ENCODE measurements at regions not wholly inside any gene's neighbourhood (a gene's known extent, or its start where the extent isn't known, plus 50 kb on each side); places are given as distances from the start of the nearest gene placed in this dataset.
"Not testable (repeated sequence)": the region's sequence is repeated elsewhere in the genome, so short reads cannot be mapped to it uniquely, and the experiment has no call there.

DNA sequence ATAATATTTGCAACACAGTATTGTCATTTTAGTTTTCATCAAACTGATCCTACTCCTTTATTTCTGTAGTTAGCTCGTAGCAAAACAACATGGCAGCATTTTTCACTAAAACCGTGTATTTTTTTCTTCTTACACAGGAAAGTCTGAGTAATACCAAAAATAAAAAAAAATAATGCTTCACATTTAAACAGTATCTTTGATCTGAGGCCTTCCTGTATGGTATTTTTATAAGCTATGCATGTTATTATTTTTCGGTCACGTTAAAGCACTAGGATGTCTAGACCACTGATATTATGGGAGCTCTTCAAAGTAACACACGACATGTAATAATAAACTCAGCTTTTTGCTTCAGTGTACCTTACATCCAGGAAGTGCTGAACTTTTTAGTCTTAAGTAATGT, 94.1 kb upstream of the SRD5A3 start:
- DNase-seq (ENCODE audit: low spot score) = no peak

DNA sequence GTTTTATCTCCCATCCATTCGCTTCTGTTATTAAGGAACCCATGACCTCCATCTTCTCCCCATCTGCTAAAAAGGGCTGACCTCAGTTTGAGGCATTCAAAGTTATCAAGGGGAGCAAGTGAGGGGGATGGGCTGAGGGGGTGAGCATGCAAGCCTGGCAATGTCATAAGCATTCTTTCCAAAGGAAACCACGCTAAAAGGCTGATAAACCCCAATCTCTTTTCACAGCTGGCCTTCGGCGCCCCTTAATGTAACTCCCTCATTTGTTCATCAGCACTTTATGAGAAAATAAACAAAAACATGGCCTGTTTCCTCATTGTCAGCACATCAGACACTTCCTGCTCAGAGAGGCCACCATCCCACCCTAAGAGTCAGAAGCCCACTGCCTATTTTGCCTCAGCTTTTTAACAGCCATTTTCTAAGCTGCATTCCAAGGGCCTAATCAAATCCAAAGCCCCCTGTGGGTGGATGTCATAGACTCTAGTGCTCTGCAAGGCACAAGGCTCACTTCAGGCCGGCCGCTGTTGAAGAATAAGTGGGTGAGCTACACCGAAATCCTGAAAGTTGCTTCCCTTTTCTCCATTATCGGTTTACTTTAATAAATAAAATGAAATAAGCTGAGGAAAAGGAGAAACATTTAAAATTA, 92.0 kb upstream of the SRD5A3 start:
- no peak for DNase-seq (ENCODE audit: low spot score)

DNA sequence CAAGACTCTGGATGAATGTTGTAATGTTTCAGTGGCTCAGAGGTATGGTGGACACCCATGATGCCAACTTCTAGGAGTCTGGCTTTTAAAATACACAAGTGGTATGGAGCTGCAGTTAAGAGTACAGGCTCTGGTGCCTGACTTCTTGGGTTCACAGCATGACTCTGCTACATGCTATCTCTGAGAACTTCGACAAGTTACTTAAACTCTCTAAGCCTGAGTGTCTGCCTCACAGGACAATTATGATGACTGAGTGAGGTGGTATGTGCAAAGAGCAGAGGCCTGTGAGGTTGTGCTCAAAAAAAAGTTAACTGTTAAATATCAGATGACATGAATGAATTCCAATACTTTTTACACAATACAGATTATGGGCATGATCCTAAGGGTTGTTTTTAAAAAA, 90.9 kb upstream of the SRD5A3 start:
- DNase-seq (ENCODE audit: low spot score) = peak; percentile 33

DNA sequence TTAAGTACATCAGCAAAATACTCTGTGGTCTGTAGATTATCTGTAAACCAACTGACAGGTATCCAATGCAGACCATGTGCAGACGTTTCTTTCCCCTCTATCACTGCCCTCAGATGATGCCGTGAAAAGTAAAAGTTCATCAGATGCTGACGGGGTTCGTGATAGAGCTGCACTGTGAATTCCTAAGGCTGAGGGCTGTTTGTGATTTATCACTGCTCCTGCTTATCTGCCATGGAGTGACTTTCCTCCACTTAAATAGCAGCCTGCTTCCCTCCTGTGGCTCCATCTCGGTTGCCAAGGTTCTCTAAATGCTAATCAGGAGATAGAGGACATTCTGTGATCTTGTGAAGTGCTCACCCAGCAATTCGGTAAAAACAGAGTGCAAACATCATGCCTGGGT, 89.3 kb upstream of the SRD5A3 start:
- DNase-seq (ENCODE audit: low spot score) = no peak

DNA sequence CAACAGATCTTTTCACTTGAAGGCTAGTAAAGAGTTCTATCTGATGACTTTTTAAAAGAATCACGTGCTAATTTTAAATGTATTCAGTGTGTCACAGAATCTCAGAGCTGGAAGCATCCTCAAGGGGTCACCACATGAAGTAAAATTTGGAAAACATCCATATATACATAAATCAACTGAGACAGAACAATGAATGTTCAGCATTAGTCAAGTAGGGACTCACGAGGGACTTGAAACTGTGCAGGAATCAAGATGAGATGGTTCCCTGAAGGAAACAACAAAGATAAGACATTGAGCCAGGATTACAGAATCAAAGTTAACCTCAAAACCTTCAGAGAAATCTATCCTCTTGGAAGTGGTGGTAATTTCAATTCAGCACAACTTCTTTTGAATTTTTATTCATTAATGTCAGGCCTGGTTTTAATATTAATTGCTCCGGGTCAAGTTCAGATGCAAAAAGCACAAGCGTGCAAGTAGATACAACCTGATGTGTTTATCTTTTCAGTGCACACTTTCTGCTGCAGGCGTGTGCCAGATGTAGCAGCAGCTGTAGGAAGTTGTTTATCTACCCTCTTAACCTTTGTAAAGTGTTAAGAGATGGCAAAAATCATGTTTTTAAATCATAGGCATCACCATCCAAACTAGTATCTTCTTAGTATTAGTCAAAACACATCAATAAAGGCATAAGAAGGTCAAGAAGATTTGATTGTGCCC, 87.7 kb upstream of the SRD5A3 start:
- no peak for DNase-seq (ENCODE audit: low spot score)

DNA sequence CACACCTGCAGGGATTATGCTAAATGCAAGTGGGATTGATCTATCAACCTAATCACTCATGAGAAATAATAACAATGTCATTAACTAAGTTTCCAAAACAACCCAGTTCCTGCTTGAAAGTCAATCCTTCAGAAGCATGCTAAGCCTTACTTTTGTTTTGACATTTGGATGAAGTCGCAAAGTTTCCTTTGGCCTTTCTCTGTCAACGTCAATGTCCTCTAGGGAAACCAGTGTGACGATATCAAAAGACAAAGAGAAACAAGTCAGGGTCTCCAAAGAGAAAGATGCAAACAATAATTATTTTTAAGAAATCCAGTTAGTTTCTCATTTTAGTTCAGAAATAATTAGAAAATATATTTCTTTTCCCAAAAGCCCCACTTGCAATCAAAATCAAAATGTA, 86.7 kb upstream of the SRD5A3 start:
- no peak for DNase-seq (ENCODE audit: low spot score)

DNA sequence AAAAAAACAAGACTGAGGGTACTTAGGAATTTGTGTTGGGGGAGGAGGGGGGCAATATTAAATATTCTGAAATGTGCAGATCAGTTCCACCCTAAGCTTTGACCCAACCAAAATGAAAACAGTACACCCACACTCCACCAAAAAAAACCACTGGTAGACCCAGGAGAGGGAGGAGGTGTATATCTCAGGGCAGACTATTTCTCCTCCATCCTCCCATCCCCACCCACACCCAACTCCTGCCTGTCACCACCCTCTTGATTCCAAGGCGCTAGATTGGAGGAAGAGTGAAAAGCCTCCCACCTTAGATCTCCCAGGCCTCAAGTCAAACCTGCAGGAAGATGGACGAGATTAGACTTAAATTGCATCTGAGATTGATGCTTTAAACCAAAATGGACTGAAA, 76.6 kb upstream of the SRD5A3 start:
- DNase-seq (ENCODE audit: low spot score) = no peak

DNA sequence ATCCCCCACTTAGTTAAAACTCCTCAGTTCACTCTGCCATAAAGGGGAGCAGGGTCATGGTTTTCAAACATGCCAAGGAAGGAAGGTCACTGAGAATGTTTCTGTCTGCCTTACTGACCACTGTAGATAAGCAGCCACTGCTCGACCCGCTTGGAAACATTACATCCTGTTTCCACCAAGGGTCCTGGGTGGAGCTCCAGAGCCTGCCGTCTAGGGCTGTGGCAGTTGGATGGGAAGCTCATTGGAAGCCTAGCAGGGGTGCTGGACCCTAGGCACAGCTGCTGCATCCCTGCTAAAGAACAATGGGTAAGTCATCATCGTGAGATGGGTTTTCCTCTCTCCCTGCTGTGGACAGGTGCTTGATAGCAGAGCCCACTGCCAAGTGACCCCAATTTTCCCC, 76.0 kb upstream of the SRD5A3 start:
- no peak for DNase-seq (ENCODE audit: low spot score)

DNA sequence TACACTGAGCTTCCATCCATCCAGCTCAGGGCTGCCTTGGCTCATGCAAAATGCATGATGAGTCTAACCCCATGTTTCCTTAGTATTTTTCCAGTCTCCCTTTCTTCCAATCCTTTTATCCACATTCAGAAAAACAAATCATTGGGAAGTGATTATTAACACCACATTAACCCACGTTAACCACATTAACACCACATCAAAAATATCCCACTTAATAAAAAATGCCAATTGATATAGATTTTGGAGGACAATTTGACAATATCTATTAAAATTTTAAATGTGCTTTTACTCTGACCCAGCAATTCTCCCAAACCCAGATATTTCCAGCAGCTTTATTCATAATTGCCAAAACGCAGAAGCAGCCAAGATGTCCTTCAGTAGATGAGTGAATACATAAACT, 75.6 kb upstream of the SRD5A3 start:
- no peak for DNase-seq (ENCODE audit: low spot score)

DNA sequence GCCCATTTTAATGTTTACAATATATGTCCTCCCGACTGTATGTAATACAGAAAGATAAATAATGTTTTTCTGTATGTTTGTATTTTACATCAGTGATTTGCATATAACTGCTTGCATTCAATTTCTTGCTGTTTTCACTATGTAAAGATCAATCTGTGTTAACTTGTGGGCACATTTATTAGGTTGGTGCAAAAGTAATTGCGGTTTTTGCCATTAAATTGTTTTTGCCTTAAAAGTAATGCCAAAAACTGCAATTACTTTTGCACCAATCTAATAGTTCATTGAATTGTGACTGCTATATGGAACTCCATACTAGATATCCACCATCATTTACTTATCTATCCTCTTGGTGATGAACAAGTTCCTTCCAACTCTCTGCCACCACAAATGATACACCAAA, 73.9 kb upstream of the SRD5A3 start:
- DNase-seq (ENCODE audit: low spot score) = no peak

DNA sequence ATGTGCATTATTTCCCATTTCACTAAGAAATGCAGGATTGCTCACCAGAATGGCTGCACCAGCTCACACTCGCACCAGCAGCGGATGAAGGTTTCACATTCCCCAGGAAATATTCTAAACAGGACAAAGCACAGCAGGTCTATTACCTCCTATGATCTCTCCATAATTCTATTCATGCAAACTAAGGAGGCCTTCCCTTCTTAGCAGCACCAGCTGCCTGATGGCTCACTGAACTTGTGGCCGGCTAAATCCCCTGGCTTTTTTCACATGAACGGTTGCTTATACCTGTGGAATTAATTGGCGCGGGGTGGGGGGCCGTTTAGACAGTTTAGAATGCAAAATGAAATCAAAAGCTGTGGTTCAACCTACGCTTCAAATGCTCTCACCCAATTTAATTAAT, 73.5 kb upstream of the SRD5A3 start:
- no peak for DNase-seq (ENCODE audit: low spot score)

DNA sequence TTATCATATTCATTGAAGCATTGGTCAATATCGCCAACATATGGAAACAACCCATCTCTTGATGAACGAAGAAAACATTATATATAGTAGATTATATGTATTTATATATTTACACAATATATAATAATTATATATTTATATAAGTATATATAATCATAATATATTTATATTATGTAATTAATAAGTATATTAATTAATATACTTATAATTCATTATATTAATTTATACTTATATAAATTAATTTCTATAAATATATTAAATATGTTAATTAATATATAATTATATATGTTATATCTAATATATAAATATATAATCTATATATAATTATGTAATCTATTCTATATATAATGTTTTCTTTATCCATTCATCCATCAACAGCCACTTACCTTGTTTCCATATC, 69.0 kb upstream of the SRD5A3 start:
- DNase-seq (ENCODE audit: low spot score) = no peak

DNA sequence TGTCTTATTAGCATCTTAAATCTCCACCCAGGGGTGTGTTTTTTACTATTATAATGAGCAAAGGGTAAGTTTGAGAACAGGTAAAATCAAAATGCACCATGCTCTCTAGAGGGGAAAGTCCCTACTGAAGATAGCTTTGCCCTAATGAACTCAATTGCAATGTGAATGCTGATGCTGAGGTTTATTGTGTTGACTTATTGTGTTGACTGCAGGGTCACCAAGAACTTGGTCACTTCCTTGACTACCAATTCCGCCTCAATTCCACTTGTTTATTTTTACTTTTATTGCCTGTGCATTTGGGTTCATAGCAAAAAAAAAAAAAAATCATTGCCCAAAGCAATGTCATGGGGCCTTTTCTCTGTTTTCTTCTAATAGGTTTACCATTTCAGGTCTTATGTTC, 67.7 kb upstream of the SRD5A3 start:
- no peak for DNase-seq (ENCODE audit: low spot score)

DNA sequence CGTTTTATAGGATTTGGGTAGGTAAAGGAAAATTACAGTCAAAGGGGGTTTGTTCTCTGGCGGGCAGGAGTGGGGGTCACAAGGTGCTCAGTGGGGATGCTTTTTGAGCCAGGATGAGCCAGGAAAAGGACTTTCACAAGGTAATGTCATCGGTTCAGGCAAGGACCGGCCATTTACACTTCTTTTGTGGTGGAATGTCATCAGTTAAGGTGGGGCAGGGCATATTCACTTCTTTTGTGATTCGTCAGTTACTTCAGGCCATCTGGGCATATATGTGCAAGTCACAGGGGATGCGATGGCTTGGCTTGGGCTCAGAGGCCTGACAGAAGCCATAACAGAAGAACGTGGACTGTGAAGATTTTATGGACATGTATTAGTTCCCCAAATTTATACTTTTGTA, 65.6 kb upstream of the SRD5A3 start:
- DNase-seq (ENCODE audit: low spot score) = not testable (repeated sequence)

DNA sequence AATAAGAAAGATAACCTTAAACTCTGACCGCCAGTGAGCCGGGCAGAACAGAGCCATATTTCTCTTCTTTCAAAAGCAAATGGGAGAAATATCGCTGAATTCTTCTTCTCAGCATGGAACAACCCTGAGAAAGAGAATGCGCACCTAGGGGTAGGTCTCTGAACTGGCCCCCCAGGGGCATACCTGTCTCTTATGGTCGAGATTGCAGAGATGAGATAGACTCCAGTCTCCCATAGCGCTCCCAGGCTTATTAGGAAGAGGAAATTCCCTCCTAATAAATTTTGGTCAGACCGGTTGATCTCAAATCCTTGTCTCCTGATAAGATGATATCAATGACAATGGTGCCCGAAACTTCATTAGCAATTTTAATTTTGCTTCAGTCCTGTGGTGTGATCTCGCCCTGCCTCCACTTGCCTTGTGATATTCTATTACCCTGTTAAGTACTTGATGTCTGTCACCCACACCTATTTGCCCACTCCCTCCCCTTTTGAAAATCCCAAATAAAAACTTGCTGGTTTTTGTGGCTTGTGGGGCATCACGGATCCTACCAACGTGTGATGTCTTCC, 64.8 kb upstream of the SRD5A3 start:
- not testable (repeated sequence) for DNase-seq (ENCODE audit: low spot score)

DNA sequence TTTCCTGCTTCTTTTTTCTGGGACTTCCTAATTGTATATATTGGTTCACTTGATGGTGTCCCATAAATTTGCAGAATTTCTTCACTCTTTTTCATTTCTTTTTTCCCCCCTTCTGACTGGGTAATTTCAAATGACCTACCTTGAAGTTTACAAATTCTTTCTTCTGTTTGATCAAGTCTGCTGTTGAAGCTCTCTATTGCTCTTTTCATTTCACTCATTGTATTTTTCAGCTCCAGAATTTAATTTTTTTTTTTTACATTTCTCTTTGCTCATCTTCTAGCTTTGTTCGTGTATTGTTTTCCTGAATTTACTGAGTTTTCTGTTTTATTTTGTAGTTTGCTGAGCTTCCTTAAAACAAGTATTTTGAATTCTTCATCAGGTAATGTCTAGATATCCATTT, 61.7 kb upstream of the SRD5A3 start:
- no peak for DNase-seq (ENCODE audit: low spot score)

DNA sequence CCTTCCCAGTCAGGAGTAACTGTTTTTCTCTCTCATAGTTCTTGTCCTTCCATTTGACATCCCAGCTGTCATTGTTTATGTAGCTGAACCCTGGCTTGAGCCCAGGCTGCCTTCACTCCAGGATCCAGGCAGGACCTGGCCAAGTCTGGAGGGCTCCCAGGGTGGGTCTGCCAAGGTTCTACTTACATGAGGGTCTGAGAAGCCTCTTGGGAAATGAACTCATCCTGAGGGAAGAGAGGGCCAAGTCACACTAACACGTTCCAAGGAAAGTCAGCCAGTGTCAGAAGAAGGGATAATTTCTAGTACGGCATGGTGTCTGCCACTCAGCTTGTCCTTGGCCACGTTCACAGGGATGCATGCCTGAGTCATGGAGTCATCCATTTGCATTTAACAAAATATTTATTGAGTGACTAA, 54.8 kb upstream of the SRD5A3 start:
- peak; percentile 8 for DNase-seq (ENCODE audit: low spot score)

DNA sequence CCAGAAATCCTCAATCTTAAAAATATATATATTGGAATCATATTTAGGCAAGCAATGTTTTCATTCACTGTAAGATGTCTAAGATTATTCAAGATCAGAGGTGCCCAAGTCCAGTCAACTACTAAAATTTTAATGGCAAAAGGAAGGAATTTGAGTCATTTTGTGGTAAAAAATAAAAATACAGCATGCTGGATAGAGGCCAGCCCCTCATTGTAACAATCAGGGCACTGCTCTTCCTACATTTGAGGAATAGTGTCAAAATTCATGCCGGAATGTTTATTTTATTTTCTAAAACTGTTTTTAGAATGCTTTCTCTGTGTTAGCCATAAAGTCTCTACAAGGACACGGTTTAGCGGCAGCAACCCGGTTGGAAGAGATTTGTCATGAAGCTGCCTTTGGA, 49.9 kb upstream of the SRD5A3 start:
- no peak for DNase-seq (ENCODE audit: low spot score)
